ENCODE measurements at regions not wholly inside any gene's neighbourhood (a gene's known extent, or its start where the extent isn't known, plus 50 kb on each side); places are given as distances from the start of the nearest gene placed in this dataset.

GRCh38 chr20:60662307-60662706 lies 589.8 kb upstream of the CDH4 start:
- TF ChIP-seq CTCF (conservative IDR thresholded peaks at IDR 0.05) = no peak
- no peak for TF ChIP-seq ZFX (IDR thresholded peaks at IDR 0.05)
